ENCODE measurements at regions not wholly inside any gene's neighbourhood (a gene's known extent, or its start where the extent isn't known, plus 50 kb on each side); places are given as distances from the start of the nearest gene placed in this dataset.

GRCh38 chr12:22740656-22741355 is 115.8 kb downstream of the ETNK1 start:
- DNase-seq: no peak

- DNase-seq: no peak
These were observed 118.7 kb downstream of the ETNK1 start for GRCh38 chr12:22743700-22744099.

DNA sequence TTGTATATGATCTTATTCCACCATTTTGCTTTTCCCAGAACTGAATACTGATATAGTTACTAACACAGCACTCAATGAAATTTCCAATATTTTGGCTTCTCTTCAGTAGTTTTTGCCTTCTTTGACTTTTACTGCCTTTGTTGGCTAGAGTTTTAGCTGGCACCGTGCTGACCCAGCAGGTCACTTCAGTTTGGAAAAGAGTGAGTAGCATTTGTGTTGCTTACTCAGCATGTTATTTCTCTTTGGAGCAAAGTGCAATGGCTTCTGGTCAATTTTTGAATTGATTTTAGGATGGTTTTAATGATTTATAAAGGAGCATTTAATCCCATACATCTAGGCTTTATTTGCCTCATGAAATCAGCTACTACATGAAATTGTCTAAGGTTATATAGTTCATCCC is 119.2 kb downstream of the ETNK1 start:
- no peak for DNase-seq

DNA sequence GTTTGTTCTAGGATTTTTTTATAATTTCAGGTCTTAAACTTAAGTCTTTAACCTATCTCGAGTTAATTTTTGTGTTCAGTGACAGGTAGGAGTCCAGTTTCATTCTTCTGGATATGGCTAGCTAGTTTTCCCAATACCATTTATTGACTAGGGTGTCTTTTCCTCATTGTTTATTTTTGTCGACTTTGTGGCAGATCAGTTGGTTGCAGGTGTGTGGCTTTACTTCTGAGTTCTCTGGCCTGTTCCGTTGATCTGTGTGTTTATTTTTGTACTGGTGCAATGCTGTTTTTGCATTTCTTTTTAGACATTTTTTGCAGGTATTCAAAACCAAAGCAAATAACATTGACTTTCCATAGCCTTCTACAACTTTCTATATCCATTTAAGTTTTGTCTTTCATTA is 121.7 kb downstream of the ETNK1 start:
- no peak for DNase-seq

GRCh38 chr12:22755629-22756028 is 130.7 kb downstream of the ETNK1 start:
- DNase-seq: no peak

DNA sequence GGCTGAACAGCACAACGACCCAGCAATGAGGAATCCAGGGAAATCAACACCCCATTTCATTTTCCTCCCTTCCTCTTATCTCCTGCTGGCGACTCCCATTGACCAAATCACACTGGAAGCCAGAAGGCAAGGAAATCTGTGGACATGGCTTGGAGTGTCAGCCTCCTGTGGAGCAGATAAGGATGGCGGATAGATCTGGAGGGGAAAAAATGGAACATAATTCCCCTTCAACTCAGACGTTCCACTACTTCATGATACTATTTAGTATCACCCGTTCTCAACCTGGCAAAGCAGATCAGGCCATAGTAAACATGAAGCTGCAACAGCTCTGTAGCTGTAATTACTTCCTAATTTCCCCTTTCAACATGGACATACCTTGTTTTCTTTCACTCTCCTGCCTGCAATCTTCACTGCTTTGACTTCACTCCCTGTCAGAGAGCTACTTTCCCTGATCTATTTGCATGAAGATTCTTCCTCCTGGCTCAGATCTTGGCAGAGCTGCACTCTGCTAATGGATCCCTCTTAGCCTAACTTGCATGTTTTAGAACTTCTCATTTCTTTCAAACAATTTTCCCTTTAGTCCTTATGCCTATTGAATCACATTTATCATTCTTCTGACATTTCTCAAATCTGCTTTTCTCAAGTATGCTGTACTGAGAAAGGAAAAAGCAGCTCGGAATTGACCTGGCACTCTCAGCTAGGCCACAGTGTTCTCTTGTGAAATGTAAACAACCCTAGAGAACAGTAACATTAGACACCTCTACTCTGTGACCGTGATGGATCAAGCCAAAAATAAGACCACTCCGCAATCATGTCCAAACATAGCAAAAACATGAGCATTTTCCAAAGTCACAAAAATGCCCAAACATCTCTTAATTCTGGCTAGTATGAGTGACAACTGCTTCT is 135.1 kb downstream of the ETNK1 start:
- no peak for DNase-seq

- no peak for DNase-seq
These were observed 140.6 kb downstream of the ETNK1 start for GRCh38 chr12:22765421-22766130.

DNA sequence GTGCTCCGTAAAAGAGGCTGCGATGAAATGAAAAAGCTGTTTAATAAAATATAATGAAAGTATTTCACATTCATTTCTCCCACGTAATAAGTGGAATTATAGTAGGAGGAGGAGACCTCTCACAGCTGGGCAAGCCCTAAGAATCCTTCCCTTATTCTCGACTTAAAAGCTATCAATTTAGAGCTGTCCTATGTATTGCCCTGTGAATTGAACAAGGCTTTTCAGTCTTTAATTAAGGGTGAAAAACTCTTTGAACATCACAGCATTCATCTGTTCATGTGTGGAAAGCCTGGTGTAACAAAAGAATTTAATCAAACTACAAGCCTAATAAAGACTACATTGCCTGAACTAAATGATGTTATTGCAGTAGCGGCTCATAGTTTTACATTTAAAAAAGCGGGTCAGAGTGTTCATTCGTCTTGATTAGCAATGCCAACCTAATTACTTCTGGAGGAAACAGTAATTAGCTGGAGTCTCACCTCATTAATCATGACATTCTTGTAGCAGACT is 142.0 kb downstream of the ETNK1 start:
- DNase-seq: no peak

- no peak for DNase-seq
These were observed 156.4 kb downstream of the ETNK1 start for GRCh38 chr12:22781339-22781738.

DNA sequence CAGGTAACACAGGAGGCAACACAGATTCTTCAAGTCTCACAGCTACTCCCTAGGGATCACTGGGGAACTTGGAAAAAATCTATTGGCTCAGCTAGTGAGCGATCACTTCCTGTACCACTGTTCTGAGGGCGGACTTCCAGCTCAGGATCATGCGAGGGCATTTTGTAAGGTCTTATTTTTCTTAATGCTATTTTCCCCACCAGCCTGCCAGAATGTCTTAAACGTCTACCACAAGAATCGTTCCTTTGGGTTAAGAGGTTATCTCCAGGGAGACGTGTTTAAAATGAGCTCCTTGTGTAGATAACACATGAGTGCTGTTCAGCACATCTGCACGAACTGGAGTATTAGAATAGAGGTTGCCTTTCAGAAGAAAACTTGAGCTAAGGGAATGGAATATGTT is 162.6 kb downstream of the ETNK1 start:
- no peak for DNase-seq

- no peak for DNase-seq
These were observed 163.9 kb downstream of the ETNK1 start for GRCh38 chr12:22788913-22789312.

- DNase-seq: no peak
These were observed 167.2 kb downstream of the ETNK1 start for GRCh38 chr12:22792138-22792537.

DNA sequence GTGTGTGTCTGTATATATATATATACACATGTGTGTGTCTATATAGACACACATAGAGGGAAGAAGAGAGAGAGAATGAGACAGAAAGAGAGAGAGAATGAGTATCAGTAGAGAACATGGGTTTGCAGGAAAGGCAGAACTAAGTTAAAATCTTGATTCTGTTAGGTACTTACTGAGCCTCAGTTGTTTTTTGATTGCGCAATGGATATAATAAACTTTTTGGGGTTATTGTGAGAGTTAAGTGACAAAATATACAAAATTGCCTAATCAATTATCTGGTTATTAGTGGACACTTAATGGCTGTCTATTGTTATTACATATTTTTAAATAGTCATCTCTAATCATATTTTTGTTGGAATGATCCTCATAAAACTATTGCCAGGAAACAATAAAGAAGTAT is 169.0 kb downstream of the ETNK1 start:
- no peak for DNase-seq

DNA sequence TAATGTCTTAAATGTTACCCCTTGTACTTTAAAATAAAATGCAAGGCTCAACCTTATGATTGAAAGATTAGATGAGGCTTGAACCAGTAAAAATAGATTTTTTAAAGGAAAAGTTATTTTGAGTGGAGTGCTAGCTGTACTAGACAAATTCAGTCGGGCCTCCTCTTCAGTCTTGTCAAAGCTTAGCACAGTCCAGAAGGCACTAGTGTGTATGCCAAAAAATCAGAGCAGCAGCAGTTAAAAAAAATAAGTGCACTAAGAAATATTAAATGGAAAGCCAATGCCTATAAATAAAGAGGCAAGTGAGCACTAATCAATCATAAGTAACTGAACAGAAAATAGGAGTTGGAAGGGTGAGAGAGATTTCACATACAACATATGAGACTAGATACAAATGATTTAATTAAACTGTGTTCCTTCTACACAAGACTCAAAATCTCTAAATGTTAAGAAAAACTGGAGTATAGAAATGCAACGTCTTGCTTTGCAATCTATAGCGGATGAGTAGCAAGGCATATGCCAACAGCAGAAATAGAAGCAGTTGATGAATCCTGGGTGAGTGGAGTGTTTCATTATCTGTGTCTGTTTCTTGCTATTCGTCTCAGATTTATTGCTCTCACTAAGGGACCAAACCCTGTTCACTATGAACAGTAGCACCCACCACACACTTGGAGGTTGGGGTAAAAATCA is 172.1 kb downstream of the ETNK1 start:
- DNase-seq: no peak

DNA sequence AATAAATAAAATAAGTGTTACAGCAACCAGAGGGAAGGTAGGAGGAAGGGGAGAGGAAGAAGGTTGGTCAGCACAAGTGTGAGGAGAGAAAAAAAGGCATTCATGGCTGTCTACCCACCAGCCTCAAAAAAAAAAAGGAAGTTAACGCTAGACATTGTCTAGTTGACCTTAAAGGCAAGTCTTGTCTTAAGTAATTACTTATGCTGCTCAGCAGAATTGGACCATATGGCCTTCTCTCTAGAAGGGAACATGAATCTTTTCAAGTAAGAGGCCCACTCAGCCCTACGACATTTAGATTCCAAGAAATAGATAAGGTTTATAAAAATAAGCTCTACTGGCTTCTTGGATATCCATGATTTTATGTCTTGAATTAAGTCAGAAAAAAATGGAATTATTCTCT is 172.7 kb downstream of the ETNK1 start:
- no peak for DNase-seq

DNA sequence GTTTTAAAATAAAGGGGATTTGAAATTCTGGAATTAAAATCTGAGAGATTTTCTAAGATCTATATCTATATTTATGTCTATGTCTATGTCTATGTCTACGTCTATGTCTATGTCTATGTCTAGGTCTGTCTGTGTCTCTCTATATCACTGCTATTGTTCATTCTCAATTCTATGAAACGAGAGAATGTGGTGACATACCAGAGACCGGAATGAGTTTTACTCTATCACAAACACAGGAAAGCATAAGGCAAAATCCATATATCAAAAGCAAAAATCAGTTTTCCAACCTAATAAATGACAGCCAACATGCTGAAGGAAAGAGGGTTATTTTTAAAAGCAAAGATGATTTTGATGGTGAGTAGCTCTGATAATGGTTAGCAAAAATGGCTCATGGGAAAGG is 173.1 kb downstream of the ETNK1 start:
- no peak for DNase-seq

DNA sequence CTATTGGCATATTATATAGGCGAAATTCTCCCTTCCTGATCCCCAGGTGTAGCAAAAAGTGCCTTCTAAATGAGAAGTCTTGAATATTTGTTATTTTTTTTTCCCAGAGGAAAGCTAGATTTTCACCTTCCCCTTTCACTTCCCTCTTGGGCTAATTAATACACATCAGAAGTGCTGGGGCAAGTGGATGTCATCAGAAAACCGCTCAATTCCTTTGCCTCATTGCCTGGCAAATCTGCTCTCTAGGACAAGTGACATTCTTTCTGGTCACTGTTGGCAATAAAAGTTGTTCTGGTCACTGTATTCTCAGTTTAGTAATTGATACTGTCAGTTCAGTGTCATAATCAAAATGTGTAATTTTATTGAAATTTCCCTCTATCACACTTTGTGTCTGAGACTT is 174.5 kb downstream of the ETNK1 start:
- DNase-seq: no peak

GRCh38 chr12:22800332-22800731 is 175.4 kb downstream of the ETNK1 start:
- no peak for DNase-seq

- DNase-seq: no peak
These were observed 178.1 kb downstream of the ETNK1 start for GRCh38 chr12:22802883-22803630.

- DNase-seq: no peak
These were observed 178.8 kb downstream of the ETNK1 start for GRCh38 chr12:22803725-22804124.

GRCh38 chr12:22808860-22809259 is 183.9 kb downstream of the ETNK1 start:
- DNase-seq: no peak

DNA sequence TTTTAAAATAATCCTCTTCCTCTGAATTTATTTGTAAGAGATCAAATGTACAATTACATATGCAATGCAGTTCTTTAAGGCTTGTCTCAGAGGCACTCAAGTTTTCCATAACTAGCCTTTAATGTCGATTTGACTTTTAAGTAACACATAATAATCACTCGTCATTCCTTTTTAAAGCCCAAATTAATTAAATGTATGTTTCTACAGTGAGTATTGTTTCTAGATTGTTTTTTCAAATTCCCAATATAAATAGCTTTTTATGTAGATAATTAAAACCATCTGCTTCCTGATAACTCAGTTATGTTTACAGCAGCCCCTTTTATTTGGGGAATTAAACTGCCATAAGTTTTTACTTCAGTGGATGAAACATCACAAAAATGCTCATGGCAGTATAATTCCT is 185.1 kb downstream of the ETNK1 start:
- no peak for DNase-seq

Measured in CD4-positive, alpha-beta T cell treated with Interferon alpha-2 for 1 hour (primary cell).